Esophagus muscularis mucosa (tissue), 4 donors: ENCODE measurements at regions not wholly inside any gene's neighbourhood (a gene's known extent, or its start where the extent isn't known, plus 50 kb on each side); places are given as distances from the start of the nearest gene placed in this dataset.

Experiments
- DNase-seq: peaks from one replicate; pipeline ENCODE4 v3.0.0-alpha.2; 2017; ENCODE audit errors: extremely low spot score
- H3K27ac ChIP-seq, 4 donors: fragments of 200-600 bp; sonication (generic); replicated peaks in 1 of 4; 1 replicate in 3 of 4; 2 replicates in 1 of 4; pipeline ENCODE4 v1.5.1; 2016 to 2019; ENCODE audit warnings: mild to moderate bottlenecking in 1 of 4
- H3K27me3 ChIP-seq, 4 donors: fragments of 200-600 bp; sonication (generic); one replicate each; pipeline versions ENCODE4 v1.5.1 to v1.6.0; 2016 to 2019
- H3K36me3 ChIP-seq, 4 donors: fragments of 200-600 bp; sonication (generic); one replicate each; pipeline ENCODE4 v1.5.1; 2016 to 2019
- H3K4me1 ChIP-seq, 4 donors: fragments of 200-600 bp; sonication (generic); one replicate each; pipeline ENCODE4 v1.5.1; 2016 to 2019
- H3K4me3 ChIP-seq, 4 donors: fragments of 200-600 bp; sonication (generic); 1 replicate in 2 of 4; 2 replicates in 2 of 4; pipeline ENCODE4 v1.5.1; 2016 to 2019; ENCODE audit warnings: mild to moderate bottlenecking in 4 of 4, moderate library complexity in 1 of 4
- H3K9me3 ChIP-seq, 4 donors: fragments of 200-600 bp; sonication (generic); 1 replicate in 3 of 4; 2 replicates in 1 of 4; pipeline ENCODE4 v1.5.1; 2016 to 2019
- CTCF ChIP-seq, 3 experiments: fragments of 200-600 bp in 2 of 3; fragments of 450-650 bp in 1 of 3; sonication (generic) in 2 of 3; IDR thresholded peaks; one replicate each; pipeline ENCODE4 v1.5.1; 2017 to 2019; ENCODE audit warnings: antibody characterized with exemption in 3 of 3, mild to moderate bottlenecking in 2 of 3, moderate library complexity in 1 of 3
- EP300 ChIP-seq: sonication (generic); formaldehyde crosslinking; IDR thresholded peaks from one replicate; pipeline ENCODE4 v1.6.1; 2017; ENCODE audit warnings: antibody characterized with exemption
- POLR2A ChIP-seq: fragments of 450-650 bp; IDR thresholded peaks from one replicate; pipeline ENCODE4 v1.6.1; 2017; ENCODE audit warnings: antibody characterized with exemption, moderate library complexity, mild to moderate bottlenecking, low read depth
- POLR2AphosphoS5 ChIP-seq, 2 donors: sonication (generic); formaldehyde crosslinking; IDR thresholded peaks; one replicate each; pipeline ENCODE4 v1.6.1; 2017; ENCODE audit warnings: antibody characterized with exemption in 2 of 2
- WGBS: methylation state at CpG from one replicate; pipeline ENCODE4 v1.1.5; 2018; 5-methylcytosine and 5-hydroxymethylcytosine counted together
- intact Hi-C: fragments of 100-400 bp; cut with DNase I; formaldehyde crosslinking; loops from one replicate; pipeline ENCODE4 v1.15.1; 2023

GRCh38 chrY:19644889-19645638, 99.5 kb downstream of the KDM5D start:
- no CpG with 5 or more reads among the region's 3 CpGs for WGBS
- no peaks in the 10 kb centered on the region for H3K9me3 ChIP-seq
- intact Hi-C loops = no loop called here

GRCh38 chrY:19637651-19638347, 106.7 kb downstream of the KDM5D start:
- no peak overlapping the region for H3K27ac ChIP-seq
- H3K27me3 ChIP-seq = no peaks in the 10 kb centered on the region
- intact Hi-C loops = no loop called here
- H3K36me3 ChIP-seq = no peaks in the 10 kb centered on the region
- no peak for TF ChIP-seq EP300
- no peak for TF ChIP-seq POLR2A
- TF ChIP-seq POLR2AphosphoS5 (IDR thresholded peaks at IDR 0.05) = no peak
- no peak for TF ChIP-seq CTCF (IDR thresholded peaks at IDR 0.05)
- H3K9me3 ChIP-seq = no peaks in the 10 kb centered on the region
- H3K4me1 ChIP-seq = no peaks in the 10 kb centered on the region
- no CpG with 5 or more reads among the region's 4 CpGs for WGBS
- no peak for DNase-seq
- H3K4me3 ChIP-seq = no peak overlapping the region

More at GRCh38 chrY:19644889-19645638, 99.5 kb downstream of the KDM5D start:
- Histone ChIP-seq H3K36me3 (no peaks in the 10 kb centered on the region), H3K4me1 (no peaks in the 10 kb centered on the region), H3K4me3 (no peak overlapping the region), H3K27me3 (no peaks in the 10 kb centered on the region), H3K27ac (no peak overlapping the region)
- DNase-seq = no peak
- TF ChIP-seq CTCF (IDR thresholded peaks at IDR 0.05) = no peak
- TF ChIP-seq EP300 = no peak
- no peak for TF ChIP-seq POLR2AphosphoS5 (IDR thresholded peaks at IDR 0.05)
- TF ChIP-seq POLR2A = no peak

- intact Hi-C loops = no loop called here
- no CpG with 5 or more reads among the region's 2 CpGs for WGBS
- no peak overlapping the region for H3K4me3 ChIP-seq
- no peaks in the 10 kb centered on the region for H3K27me3 ChIP-seq
- no peaks in the 10 kb centered on the region for H3K36me3 ChIP-seq
- H3K27ac ChIP-seq = no peak overlapping the region
- no peaks in the 10 kb centered on the region for H3K4me1 ChIP-seq
- no peak for DNase-seq
- TF ChIP-seq POLR2AphosphoS5 (IDR thresholded peaks at IDR 0.05) (no peak), CTCF (IDR thresholded peaks at IDR 0.05) (no peak), POLR2A (no peak)
- H3K9me3 ChIP-seq = no peaks in the 10 kb centered on the region
These were observed 115.6 kb downstream of the KDM5D start for GRCh38 chrY:19628926-19629325.

- Histone ChIP-seq H3K9me3 (no peaks in the 10 kb centered on the region), H3K27ac (no peak overlapping the region), H3K36me3 (no peaks in the 10 kb centered on the region), H3K27me3 (no peaks in the 10 kb centered on the region), H3K4me3 (no peak overlapping the region), H3K4me1 (no peaks in the 10 kb centered on the region)
- TF ChIP-seq POLR2A (no peak), EP300 (no peak), CTCF (IDR thresholded peaks at IDR 0.05) (no peak)
- intact Hi-C loops = no loop called here
- DNase-seq = no peak
- no CpG with 5 or more reads among the region's 3 CpGs for WGBS
These were observed 122.1 kb downstream of the KDM5D start for GRCh38 chrY:19622392-19622791.
